Lower lobe of right lung (tissue), 2 donors: ENCODE measurements at regions not wholly inside any gene's neighbourhood (a gene's known extent, or its start where the extent isn't known, plus 50 kb on each side); places are given as distances from the start of the nearest gene placed in this dataset.

Experiments
- ATAC-seq, 2 donors: fragments of 200-7000 bp; cut with Tn5 transposase; one replicate each; pipeline ENCODE4 v1.9.1; 2020 to 2022; ENCODE audit warnings: mild to moderate bottlenecking in 2 of 2, moderate library complexity in 2 of 2
- DNase-seq: peaks from one replicate; pipeline ENCODE4 v3.0.0-alpha.2; 2020
- H3K27ac ChIP-seq: fragments of 200-600 bp; one replicate; pipeline ENCODE4 v1.8.0; 2022
- H3K27me3 ChIP-seq: fragments of 200-600 bp; one replicate; pipeline ENCODE4 v1.8.0; 2022; ENCODE audit warnings: low read depth
- H3K36me3 ChIP-seq: fragments of 200-600 bp; one replicate; pipeline ENCODE4 v1.8.0; 2022; ENCODE audit warnings: mild to moderate bottlenecking
- H3K4me1 ChIP-seq: fragments of 200-600 bp; one replicate; pipeline ENCODE4 v1.8.0; 2022
- H3K4me3 ChIP-seq: fragments of 200-600 bp; one replicate; pipeline ENCODE4 v1.8.0; 2022; ENCODE audit warnings: mild to moderate bottlenecking
- H3K9me3 ChIP-seq: fragments of 200-600 bp; one replicate; pipeline ENCODE4 v1.8.0; 2022
- intact Hi-C: fragments of 100-400 bp; cut with DNase I; formaldehyde crosslinking; loops from one replicate; pipeline ENCODE4 v1.11.0; 2022
- TF ChIP-seq, protein P1 (sequence below): fragments of 200-600 bp; IDR thresholded peaks from one replicate; pipeline ENCODE4 v1.8.0; 2022; ENCODE audit warnings: antibody characterized with exemption, mild to moderate bottlenecking
- donor health status: DM: no; HTN: yes; CAD: no; lungs with severe emphysema.

GRCh38 chr16:22681554-22682291 is 132.2 kb upstream of the HS3ST2 start:
- TF ChIP-seq, protein P1, sequence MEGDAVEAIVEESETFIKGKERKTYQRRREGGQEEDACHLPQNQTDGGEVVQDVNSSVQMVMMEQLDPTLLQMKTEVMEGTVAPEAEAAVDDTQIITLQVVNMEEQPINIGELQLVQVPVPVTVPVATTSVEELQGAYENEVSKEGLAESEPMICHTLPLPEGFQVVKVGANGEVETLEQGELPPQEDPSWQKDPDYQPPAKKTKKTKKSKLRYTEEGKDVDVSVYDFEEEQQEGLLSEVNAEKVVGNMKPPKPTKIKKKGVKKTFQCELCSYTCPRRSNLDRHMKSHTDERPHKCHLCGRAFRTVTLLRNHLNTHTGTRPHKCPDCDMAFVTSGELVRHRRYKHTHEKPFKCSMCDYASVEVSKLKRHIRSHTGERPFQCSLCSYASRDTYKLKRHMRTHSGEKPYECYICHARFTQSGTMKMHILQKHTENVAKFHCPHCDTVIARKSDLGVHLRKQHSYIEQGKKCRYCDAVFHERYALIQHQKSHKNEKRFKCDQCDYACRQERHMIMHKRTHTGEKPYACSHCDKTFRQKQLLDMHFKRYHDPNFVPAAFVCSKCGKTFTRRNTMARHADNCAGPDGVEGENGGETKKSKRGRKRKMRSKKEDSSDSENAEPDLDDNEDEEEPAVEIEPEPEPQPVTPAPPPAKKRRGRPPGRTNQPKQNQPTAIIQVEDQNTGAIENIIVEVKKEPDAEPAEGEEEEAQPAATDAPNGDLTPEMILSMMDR: no peak
- intact Hi-C loops: no loop called here
- Histone ChIP-seq H3K9me3 (no peaks in the 10 kb centered on the region), H3K4me3 (no peak overlapping the region), H3K4me1 (peaks cover 10% of the 10 kb centered on the region), H3K27ac (no peak overlapping the region), H3K36me3 (no peaks in the 10 kb centered on the region), H3K27me3 (peaks cover 4% of the 10 kb centered on the region)
- DNase-seq: no peak
- ATAC-seq: no peak

DNA sequence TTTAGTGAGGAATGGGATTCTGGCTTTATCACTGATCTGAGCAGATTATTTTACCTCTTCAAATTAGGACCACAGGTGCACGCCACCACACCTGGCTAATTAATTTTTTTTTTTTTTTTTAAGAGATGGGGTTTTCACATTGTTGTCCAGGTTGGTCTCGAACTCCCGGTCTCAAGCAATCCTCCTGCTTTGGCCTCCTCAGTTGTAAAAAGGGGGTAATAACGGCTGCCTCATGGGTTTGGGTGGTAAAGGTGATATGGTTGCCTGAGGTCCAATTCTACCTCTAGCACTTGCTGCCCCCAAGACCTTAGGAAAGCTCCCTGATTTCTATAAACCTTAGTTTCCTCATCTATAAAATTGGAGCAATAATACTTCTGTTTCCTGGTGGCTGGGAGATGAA is 130.7 kb upstream of the HS3ST2 start:
- Histone ChIP-seq H3K27me3 (peaks cover 4% of the 10 kb centered on the region), H3K4me3 (no peak overlapping the region), H3K9me3 (no peaks in the 10 kb centered on the region), H3K36me3 (no peaks in the 10 kb centered on the region), H3K4me1 (peaks cover 10% of the 10 kb centered on the region), H3K27ac (no peak overlapping the region)
- ATAC-seq (no peak), DNase-seq (no peak)
- intact Hi-C loops: no loop called here
- TF ChIP-seq, protein P1: no peak

- H3K4me1 ChIP-seq: peaks cover 10% of the 10 kb centered on the region
- TF ChIP-seq, protein P1: no peak
- no peak overlapping the region for H3K4me3 ChIP-seq
- H3K36me3 ChIP-seq: no peaks in the 10 kb centered on the region
- intact Hi-C loops: no loop called here
- ATAC-seq (no peak), DNase-seq (no peak)
- H3K27ac ChIP-seq: no peak overlapping the region
- no peaks in the 10 kb centered on the region for H3K9me3 ChIP-seq
- H3K27me3 ChIP-seq: peaks cover 4% of the 10 kb centered on the region
These were observed 130.0 kb upstream of the HS3ST2 start for GRCh38 chr16:22683730-22684573.

GRCh38 chr16:22684574-22685458 is 129.1 kb upstream of the HS3ST2 start:
- intact Hi-C loops: no loop called here
- TF ChIP-seq, protein P1: no peak
- peak overlapping the region; percentile 15 for H3K27ac ChIP-seq
- ATAC-seq: no peak
- peaks cover 10% of the 10 kb centered on the region for H3K4me1 ChIP-seq
- H3K9me3 ChIP-seq: no peaks in the 10 kb centered on the region
- no peaks in the 10 kb centered on the region for H3K27me3 ChIP-seq
- no peak overlapping the region for H3K4me3 ChIP-seq
- no peak for DNase-seq
- no peaks in the 10 kb centered on the region for H3K36me3 ChIP-seq

GRCh38 chr16:22685459-22685830 is 128.5 kb upstream of the HS3ST2 start:
- intact Hi-C loops: no loop called here

More at GRCh38 chr16:22685459-22685830, 128.5 kb upstream of the HS3ST2 start:
- ATAC-seq (peak; percentile 70 to 74), DNase-seq (no peak)
- no peaks in the 10 kb centered on the region for H3K27me3 ChIP-seq
- no peaks in the 10 kb centered on the region for H3K36me3 ChIP-seq
- no peaks in the 10 kb centered on the region for H3K9me3 ChIP-seq
- peaks cover 10% of the 10 kb centered on the region for H3K4me1 ChIP-seq
- H3K27ac ChIP-seq: peak overlapping the region; percentile 15
- TF ChIP-seq, protein P1: no peak
- H3K4me3 ChIP-seq: no peak overlapping the region
